ENCODE measurements at regions not wholly inside any gene's neighbourhood (a gene's known extent, or its start where the extent isn't known, plus 50 kb on each side); places are given as distances from the start of the nearest gene placed in this dataset.

DNA sequence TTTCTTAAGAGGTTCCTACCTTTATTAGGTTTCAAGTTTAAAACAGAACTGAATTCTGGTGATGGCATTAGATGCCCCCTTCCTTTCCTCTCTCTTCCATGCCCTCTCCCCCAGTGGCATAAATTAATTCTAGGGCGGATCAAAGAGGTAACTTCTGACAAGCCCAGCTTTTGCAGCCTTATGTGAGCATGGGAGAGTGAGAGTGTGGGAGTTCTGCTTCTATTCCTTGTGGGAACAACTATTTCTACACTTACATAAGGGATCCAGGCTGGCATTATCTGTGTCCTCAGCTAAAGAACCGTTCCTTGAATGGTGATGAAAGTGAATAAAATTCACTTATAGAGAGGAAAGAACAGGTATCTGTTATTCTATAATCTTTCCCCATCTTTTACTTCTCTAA is 437.6 kb downstream of the KIF4B start:
- TF ChIP-seq, protein P1, sequence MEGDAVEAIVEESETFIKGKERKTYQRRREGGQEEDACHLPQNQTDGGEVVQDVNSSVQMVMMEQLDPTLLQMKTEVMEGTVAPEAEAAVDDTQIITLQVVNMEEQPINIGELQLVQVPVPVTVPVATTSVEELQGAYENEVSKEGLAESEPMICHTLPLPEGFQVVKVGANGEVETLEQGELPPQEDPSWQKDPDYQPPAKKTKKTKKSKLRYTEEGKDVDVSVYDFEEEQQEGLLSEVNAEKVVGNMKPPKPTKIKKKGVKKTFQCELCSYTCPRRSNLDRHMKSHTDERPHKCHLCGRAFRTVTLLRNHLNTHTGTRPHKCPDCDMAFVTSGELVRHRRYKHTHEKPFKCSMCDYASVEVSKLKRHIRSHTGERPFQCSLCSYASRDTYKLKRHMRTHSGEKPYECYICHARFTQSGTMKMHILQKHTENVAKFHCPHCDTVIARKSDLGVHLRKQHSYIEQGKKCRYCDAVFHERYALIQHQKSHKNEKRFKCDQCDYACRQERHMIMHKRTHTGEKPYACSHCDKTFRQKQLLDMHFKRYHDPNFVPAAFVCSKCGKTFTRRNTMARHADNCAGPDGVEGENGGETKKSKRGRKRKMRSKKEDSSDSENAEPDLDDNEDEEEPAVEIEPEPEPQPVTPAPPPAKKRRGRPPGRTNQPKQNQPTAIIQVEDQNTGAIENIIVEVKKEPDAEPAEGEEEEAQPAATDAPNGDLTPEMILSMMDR (conservative IDR thresholded peaks at IDR 0.05; ENCODE audit: low read depth, low read length), result no peak
- TF ChIP-seq RFX5 (IDR thresholded peaks at IDR 0.05; ENCODE audit: low read depth, low read length) (no peak), NFE2L2 (IDR thresholded peaks at IDR 0.05; ENCODE audit: low read depth, low read length) (no peak), SMC3 (IDR thresholded peaks at IDR 0.05; ENCODE audit: low read depth, low read length) (no peak), CEBPB (IDR thresholded peaks at IDR 0.05; ENCODE audit: low read depth, low read length) (no peak), RAD21 (IDR thresholded peaks at IDR 0.05; ENCODE audit: low read length) (no peak), BHLHE40 (IDR thresholded peaks at IDR 0.05; ENCODE audit: low read depth, low read length) (no peak), MXI1 (IDR thresholded peaks at IDR 0.05; ENCODE audit: borderline replicate concordance, low read depth, low read length) (no peak)
- TF ChIP-seq, protein P2, sequence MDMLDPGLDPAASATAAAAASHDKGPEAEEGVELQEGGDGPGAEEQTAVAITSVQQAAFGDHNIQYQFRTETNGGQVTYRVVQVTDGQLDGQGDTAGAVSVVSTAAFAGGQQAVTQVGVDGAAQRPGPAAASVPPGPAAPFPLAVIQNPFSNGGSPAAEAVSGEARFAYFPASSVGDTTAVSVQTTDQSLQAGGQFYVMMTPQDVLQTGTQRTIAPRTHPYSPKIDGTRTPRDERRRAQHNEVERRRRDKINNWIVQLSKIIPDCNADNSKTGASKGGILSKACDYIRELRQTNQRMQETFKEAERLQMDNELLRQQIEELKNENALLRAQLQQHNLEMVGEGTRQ (IDR thresholded peaks at IDR 0.05; ENCODE audit: low read depth, low read length), result no peak
